ENCODE measurements at regions not wholly inside any gene's neighbourhood (a gene's known extent, or its start where the extent isn't known, plus 50 kb on each side); places are given as distances from the start of the nearest gene placed in this dataset.

DNA sequence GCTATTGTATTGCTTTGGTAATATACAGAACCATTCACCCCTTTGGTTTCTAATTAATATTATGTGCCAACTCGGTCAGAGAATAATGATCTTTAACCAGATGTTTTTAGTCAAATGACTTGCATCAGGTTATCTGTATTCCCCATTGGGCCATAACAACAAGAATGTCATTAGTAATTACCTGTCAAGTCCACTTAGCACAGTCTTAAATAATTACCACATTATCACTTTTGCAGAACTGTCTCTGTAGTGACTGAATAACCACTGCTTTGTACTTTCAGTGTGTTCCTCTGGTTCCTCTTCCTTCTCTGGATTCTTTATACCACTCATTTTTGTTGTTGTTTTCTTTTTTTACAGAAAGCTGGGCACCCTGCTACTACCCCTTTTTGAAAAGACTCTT is 257.7 kb upstream of the SPOCK3 start:
- DNase-seq (ENCODE audit: low spot score), result no peak

DNA sequence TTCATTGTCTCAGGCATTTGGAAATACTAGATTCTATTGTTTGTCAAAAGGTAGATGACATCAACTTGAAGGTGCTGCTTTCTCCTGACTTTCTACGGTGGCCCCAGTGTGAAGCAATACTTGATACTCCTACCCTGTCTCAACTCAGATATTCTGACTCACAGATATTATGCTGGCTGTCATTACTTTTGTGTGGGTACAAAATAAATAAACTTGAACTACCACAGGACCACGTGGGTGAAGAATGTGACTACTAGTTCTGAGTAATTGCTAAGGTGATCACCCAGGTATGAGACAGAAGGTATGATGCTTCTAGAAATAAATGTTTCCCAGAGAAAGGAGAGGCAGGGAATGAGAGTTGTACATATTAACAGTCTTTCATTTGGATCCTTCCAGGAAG is 275.3 kb upstream of the SPOCK3 start:
- no peak for DNase-seq (ENCODE audit: low spot score)

DNA sequence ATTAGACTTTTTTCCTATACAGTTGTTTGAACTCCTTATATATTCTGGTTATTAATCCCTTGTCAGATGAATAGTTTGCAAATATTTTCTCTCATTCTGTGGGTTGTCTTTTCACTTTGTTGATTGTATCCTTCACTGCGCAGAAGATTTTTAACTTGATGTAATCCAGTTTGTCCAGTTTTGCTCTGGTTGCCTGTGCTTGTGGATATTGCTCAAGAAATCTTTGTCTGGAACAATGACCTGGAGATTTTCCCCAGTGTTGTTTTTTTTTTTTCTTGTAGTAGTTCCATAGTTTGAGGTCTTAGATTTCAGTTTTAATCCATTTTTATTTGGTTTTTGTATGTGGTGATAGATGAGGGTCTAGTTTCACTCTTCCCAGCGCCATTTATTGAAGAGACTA is 289.8 kb upstream of the SPOCK3 start:
- DNase-seq (ENCODE audit: low spot score), result no peak

DNA sequence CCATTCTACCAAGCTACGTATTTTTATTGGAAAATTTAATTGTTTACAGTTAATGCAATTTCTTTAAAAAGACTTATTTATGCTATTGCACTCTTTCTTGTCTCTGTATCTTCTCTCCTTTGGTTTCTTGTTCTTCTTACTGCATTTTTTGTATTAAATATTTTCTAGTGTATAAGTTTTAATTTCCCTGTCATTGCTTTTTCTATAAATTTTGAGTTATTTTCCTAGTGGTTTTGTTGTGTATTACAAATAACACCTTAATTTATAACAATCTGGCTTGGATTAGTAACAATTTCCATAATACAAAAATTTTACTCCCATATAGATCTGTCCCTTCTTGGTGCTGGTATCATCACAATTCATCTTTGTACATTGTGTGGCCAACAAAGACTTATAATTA is 303.5 kb upstream of the SPOCK3 start:
- DNase-seq (ENCODE audit: low spot score), result no peak

DNA sequence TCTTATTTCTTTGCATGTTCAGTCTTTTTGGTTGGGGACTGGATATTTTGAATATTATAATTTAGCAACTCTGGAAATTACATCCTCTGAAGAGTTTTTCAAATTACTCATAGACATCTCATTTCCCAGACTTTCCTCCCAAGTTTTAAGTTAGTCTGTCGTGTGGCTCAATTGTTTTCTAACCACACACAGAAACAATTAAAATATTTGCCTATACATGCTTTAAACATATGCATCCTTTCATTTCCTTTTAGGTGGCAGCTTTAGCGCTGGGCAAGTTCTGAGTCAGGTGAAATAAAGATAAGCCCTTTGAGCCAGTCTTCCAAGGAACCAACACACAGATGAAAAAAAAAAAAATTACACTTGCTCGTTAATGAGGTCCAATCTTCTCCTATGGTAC is 307.0 kb upstream of the SPOCK3 start:
- DNase-seq (ENCODE audit: low spot score), result no peak

DNA sequence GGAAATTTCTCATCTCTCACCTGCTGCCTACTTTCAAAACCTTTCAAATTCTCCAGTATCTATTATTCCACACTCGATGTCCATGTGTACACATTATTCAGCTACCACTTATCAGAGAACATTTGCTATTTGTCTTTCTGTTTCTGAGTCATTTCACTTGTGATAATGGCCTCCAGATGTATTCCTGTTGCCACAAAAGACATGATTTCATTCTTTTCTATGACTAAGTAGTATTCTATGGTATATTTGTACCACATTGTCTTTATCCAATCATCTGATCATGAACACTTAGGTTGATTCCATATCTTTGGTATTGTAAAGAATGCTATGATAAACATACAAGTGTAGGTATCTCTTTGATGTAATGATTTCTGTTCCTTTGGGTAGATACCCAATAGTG is 310.1 kb upstream of the SPOCK3 start:
- DNase-seq (ENCODE audit: low spot score), result no peak

DNA sequence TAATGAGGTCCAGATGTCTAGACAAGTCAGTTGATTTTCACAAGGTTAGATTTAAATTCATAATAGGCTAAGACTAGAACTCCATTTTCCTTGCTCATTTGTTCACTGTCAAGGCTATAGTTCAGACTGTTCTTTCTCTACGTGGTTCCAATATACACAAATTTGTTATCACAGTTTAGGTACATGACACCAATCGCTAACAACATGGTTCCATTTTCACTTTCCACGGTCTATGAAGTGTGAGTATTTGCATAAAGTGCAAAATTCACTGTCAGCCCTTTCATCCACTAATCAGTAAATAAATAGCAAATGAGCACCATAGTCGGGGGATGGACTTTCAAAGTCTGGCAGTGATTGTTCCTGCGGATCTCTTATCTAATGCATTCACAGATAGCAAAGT is 315.7 kb upstream of the SPOCK3 start:
- DNase-seq (ENCODE audit: low spot score), result no peak

DNA sequence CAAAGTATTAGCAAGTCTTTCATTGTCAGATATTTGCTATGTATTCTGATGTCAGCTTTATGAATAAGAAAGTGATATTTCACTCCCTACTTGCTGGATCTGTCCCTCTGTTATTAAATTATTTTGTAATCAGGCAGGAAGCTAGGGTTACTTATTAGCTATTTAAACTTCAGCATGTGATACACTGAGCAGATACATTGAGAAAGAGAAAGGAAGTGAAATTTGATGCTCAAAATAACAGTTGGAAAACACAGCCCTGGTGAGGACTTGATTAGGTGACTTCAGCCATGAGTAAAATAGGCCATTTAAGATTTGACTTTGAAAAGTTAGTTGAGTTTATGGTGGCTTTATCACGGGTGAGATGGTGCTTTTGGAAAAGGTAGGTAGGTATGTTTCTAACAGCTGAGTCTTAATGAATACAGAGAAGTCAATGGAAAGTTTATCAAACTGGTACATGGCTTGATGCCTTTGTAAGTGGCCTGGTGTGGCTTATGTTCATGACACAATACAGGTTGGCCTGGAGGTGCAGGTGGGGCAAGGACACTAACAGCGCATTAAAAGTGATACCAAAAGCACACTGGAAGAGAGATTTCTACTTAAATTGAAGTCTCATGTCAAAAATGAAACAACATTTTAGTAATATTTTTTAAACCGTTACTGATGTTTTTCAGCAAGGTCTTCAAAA is 321.2 kb upstream of the SPOCK3 start:
- DNase-seq (ENCODE audit: low spot score), result no peak

DNA sequence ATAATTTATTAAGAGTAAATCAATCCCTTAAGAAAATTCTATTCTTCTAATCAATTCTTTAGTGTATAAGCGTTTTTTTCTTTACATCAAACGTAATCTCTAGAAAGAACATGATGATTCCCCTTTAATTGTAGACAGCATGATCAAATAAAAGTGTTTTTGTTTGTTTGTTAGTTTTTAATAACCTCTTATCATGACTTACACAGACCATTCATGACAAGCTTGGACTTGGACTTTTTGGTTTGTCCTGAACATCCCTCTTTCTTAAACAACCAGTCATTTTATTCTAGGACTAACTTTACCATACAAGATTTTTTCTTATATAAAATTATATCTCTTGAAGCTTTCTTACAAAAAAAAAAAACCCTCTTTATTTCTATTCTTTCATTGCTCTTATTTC is 344.6 kb upstream of the SPOCK3 start:
- no peak for DNase-seq (ENCODE audit: low spot score)

DNA sequence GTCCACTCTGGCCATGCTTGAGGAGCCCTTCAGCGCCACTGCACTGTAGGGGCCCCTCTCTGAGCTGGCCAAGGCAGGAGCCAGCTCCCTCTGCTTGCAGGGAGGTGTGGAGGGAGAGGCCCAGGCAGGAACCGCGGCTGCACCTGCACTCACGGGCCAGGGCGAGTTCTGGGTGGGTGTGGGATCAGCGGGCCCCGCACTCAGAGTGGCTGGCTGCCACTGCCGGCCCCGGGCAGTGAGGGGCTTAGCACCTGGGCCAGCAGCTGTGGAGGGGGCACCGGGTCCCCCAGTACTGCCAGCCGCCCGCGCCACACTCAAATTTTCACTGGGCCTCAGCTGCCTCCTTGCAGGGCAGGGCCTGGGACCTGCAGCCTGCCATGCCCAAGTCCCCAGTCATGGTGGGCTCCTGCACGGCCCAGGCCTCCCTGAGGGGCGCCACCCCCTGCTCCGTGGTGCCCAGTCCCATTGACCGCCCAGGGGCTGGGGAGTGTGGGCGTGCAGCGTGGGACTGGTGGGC is 347.2 kb upstream of the SPOCK3 start:
- no peak for DNase-seq (ENCODE audit: low spot score)

DNA sequence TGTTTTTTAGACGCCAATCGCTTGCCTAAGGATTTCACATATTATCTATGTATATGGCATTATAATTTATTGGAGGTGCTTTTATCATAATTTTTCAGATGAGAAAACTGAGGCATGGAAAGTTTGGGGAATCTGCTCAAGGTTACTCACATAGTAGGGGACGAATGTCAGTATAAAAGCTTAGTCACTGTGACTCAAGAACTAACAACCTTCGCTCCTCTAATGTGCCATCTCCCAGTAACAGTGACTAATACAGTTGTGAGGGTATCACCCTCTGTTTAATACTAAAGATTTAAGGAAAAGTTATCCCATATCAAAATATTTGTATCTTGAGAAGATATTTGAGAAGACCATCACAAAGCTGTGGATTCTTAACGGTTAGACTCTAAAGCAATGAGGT is 353.1 kb upstream of the SPOCK3 start:
- DNase-seq (ENCODE audit: low spot score), result no peak

DNA sequence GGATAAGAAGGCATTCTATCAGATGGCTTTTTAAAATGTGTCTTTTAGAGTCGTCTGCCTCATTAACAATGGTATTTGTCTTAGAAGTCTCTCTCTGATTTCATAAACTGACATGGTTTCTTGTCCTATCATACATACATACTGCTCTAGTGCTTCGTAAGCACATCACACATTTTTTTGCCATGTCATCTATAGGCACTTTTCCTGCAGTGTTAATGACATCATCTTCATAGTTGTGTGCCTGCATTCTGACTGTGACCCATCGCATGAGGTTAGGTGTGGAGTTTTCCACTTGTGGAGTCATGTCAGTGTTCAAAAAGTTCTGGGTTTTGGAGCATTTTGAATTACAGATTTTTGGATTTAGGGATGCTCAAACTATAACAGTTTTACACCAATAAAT is 361.6 kb upstream of the SPOCK3 start:
- no peak for DNase-seq (ENCODE audit: low spot score)

DNA sequence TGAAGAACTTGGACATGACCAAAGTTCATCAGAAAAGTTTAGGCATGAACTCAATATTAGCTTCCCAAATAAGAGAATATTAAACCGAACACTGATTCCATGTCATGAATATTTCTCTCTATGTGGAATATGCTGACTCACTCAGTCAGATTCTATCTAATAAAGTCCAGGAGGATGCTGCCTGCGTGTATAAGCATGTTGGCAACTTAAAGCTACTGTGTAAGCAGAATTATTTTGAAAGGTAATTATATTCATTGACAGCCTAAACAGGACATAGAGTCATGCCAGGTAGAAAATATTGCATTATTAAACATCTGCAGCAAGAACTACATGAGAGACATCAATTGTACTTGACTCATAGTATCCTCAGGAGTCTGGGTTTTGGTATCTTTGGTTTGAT is 367.9 kb upstream of the SPOCK3 start:
- DNase-seq (ENCODE audit: low spot score), result no peak

DNA sequence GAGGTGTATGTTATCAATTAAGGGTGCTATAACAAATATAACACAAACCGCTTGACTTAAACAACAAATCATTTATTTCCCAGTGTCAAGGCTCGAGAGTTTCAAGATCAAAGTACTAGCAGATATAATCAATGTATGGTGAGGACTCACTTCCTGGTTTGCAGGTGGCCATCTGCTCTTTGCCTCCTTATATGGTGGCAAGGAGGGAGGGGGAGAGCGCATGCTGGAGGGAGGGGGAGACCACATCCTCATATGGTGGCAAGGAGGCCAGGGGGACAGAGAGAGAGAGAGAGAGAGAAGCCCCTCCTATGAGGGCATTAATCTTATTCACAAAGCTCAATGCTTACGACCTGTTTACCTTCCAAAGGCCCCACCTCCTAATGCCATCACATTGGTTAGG is 372.3 kb upstream of the SPOCK3 start:
- no peak for DNase-seq (ENCODE audit: low spot score)

DNA sequence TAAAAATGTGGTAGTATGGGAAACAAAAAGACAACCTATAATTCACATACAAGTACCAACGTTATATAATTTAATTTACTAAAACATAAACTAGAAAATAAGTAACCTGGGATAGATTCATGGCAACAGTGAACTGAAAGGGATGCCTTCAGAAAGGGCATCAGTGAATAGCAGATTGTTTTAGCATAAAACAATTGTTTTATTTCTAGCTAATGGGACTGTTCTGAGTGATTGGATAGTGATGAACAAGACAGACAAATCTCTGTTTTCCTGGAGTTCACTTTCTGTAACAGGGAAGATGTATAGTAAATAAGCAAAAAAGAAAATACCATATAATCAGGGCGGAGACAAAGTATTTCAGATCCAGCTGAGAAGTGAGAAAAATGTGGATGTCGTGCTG is 379.1 kb upstream of the SPOCK3 start:
- no peak for DNase-seq (ENCODE audit: low spot score)

DNA sequence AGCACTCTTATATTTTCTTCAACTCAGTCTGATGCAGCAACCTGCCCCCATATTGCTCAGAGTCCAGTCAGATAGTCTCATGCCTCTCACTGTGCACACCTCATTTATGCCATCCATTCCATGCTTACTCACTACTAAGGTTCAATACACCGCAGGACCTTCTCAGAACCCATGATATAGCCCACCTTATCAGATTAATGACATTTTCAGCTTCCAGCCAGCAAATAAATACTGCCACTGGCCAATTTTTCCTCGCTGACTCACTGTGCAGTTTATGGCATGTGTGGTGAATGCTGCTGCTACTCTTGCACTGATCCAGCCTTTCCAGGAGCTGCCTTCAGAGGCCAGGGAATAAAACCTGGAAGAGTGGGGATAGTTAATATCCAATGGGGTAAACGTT is 380.6 kb upstream of the SPOCK3 start:
- no peak for DNase-seq (ENCODE audit: low spot score)

DNA sequence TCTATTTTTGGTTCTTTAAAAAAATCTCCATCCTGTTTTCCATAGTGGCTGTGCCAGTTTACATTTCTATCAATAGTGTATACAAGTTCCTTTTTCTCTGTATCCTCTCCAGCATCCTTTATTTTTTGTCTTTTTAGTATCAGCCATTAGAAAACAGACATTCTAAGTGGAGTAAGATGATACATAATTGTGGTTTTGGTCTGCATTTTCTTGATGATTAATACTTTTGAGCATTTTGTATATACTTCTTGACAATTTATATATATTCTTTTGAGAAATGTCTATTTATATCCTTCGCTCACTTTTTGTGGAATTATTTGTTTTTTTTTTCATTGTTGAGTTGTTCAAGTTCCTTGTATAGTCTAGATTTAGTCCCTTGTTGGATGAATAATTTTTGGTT is 382.2 kb upstream of the SPOCK3 start:
- no peak for DNase-seq (ENCODE audit: low spot score)

DNA sequence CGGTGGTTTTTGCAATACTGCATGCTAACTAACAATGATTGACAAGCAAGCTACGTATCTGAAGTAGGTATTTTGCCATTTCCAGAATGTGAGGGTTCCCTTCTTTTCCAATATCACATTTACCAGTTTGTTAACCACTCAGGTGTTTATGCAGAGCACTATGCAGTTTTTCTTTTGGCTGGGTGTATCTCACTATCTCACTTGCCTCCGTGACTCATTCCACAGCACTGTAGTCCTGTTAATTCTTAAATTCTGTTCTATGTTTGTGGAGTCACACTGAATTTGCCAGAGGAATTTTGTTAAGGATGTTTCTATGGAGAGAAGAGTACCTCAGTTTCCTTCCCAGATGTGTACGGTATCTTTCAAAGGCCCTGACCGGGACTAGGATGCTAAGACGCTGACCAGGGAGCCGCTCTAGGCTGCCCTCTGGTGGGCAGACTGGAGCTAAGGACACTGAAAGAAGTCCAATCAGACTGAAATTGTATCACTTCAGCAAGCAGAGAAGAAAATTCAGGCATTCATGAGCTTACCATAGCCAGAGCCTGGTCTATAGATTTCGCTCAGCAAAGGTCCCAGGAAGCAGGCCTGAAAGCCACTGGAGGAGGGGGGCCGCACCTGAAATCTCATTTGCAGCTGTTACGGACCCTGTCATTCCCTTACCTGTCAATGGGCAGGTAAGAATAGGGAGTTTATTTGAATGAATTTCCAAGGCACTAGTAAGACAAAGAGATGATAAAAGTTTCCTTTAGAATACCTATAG is 388.4 kb upstream of the SPOCK3 start:
- DNase-seq (ENCODE audit: low spot score), result peak; percentile 73

DNA sequence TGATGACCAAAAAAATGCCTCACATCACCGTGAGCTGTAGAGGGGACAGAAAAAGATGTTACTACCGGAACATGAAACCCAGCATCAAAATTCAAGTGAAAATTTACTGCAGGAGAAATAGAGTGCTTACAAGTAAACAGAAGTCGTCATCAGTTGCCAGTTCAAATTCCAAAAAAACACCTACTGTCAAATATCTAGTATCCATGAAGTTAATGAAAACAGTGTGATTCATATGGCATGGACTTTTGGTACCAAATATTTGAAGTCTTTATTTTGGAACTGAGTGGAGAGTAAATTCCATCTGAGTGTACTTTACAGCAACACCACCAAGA is 388.9 kb upstream of the SPOCK3 start:
- DNase-seq (ENCODE audit: low spot score), result no peak

DNA sequence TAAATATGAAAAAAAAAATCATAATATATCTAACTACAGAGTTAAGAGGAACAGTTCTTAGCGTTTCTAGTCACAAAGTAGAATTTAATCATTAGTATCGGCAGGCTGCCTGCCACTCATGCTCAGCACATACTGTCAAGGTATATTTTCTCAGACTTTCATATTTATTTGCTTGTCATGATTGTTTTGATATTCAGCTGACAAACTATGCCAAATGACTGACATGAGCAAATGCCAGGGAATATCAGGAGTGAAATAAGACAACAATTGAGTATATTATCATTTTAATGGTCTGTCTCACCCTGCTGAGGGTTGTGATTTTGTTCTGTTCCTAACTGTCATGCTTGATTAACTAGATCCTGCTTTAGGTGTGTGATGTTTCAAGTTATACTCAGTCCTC is 395.0 kb upstream of the SPOCK3 start:
- DNase-seq (ENCODE audit: low spot score), result no peak

DNA sequence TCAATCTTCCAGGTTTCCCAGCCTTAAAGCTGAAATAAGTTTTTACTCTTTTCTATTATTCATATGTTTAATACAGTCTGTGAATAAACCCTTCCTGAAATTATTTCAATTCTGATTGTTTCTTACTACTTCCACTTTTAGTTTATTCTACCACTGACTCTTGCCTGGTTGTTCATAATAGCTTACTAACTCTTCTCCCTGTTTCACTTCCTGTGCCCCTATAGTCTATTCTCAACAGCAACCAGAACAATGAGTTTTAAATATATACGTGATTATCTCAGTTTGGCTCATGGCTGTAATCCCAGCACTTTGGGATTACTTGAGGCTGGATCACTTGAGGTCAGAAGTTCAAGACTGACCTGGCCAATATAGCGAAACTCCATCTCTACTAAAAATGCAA is 408.0 kb upstream of the SPOCK3 start:
- DNase-seq (ENCODE audit: low spot score), result no peak

DNA sequence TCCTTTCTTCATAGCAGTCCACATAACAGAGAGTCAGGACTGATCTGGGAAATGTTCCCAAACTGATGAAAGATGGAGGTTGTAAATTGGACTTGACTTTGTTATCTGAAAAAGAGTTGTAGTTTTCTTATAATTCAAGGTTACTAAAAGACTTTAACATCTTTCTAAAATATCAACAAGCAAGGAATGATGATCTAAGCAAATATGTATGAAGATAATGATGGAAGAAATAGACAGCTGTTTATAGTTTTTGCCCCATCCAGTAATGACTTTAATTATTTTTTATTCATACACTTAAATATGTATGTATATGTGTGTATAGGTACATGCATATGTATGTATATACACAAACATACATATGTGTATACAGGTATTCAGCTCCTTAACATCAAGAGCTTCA is 411.1 kb upstream of the SPOCK3 start:
- DNase-seq (ENCODE audit: low spot score), result no peak

DNA sequence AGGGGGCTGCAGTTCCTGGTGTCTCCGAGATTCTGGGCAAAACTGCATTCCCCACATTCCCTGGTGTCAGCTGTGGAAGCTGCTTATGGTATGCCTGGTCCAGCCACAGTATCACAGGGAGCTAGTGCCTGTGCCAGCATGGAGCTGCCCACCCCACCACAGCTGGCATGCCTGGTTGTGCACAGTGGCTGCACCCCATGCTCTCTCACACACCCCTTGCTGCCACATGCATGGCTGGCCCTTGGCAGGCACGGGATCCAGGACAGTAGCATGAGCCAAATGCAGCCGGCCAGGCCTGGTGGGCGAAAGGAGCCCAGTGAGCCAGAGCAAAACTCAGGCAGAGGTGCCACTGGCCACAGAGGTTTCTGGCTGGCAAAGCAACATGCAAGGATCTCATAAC is 418.0 kb upstream of the SPOCK3 start:
- DNase-seq (ENCODE audit: low spot score), result no peak

DNA sequence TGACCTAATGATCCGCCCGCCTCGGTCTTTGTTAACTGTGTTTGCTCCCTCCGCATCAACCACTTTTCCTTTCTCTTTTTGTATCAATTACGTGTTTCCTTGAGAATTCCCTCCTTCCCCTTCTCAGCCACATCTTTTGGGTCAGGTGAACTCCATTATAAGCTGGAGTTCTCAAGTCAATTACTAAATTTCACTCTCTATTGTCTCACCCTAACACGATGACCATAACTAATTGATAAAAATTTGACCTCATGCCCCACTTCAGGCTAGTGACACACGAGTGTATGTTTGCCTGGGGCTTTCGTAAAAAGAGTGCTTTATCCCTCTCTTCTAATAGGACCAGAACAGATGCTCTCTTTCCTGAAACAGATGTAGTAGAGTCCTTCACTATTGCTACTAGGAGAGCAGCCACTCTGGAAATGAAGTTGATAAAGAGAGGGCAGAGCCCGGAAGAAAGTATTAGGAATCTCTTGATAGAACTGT is 403.6 kb upstream of the ANXA10 start:
- DNase-seq (ENCODE audit: low spot score), result no peak

Measured in D341Med (cell line).